ENCODE measurements at regions not wholly inside any gene's neighbourhood (a gene's known extent, or its start where the extent isn't known, plus 50 kb on each side); places are given as distances from the start of the nearest gene placed in this dataset.

DNA sequence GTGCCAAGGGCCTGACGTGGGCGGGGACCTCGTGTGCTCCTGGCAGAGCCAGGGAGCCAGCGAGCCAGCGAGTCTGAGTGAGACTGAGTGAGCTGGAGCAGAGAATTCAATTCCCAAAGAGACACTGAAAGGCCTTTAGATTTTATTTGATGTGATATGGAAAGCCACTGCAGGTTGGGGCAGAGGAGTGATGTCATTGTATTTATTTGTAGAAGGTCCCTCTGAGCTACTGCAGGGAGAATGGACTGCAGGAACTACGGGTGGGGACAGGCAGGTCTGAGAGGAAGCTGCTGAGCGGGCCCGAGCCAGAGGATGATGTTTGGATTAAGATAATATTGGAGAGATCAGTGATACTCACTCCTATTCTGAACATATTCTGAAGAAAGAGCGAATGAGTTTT, 445.8 kb upstream of the ANKRD30A start:
- SMC1A ChIA-PET (ENCODE audit: uncharacterized antibody, unreplicated experiment) = no interaction called here
- FAIRE-seq (no peak), ATAC-seq (no peak), DNase-seq (ENCODE audit: low read depth, low spot score) (no peak)
- no TSS peak for BruUV-seq (replicated peaks)
- Histone ChIP-seq H3K79me2 (ENCODE audit: control insufficient read depth, insufficient read depth, low read length) (no peaks in the 10 kb centered on the region), H3K9ac (ENCODE audit: control insufficient read depth, insufficient read depth, low read length) (no peak overlapping the region), H3K27me3 (replicated peaks in 1 of 2; ENCODE audit: control insufficient read depth in 2 of 2, insufficient read depth in 2 of 2, low read length in 1 of 2) (no peaks in the 10 kb centered on the region), H3K27ac (ENCODE audit: control insufficient read depth, insufficient read depth) (no peak overlapping the region), H4K20me1 (ENCODE audit: control insufficient read depth, insufficient read depth) (no peaks in the 10 kb centered on the region), H3K36me3 (ENCODE audit: control insufficient read depth in 2 of 2, insufficient read depth in 2 of 2, low read length in 1 of 2) (no peaks in the 10 kb centered on the region), H3K4me3 (no peak overlapping the region), H3K4me1 (ENCODE audit: control insufficient read depth, insufficient read depth, low read length) (no peaks in the 10 kb centered on the region), H3K9me3 (replicated peaks; ENCODE audit: control insufficient read depth, insufficient read depth, low read length) (no peaks in the 10 kb centered on the region), H3K4me2 (ENCODE audit: control insufficient read depth, insufficient read depth) (no peak overlapping the region), H2AFZ (ENCODE audit: control insufficient read depth, low read depth, low read length) (no peak overlapping the region)
- TF ChIP-seq, protein P1, sequence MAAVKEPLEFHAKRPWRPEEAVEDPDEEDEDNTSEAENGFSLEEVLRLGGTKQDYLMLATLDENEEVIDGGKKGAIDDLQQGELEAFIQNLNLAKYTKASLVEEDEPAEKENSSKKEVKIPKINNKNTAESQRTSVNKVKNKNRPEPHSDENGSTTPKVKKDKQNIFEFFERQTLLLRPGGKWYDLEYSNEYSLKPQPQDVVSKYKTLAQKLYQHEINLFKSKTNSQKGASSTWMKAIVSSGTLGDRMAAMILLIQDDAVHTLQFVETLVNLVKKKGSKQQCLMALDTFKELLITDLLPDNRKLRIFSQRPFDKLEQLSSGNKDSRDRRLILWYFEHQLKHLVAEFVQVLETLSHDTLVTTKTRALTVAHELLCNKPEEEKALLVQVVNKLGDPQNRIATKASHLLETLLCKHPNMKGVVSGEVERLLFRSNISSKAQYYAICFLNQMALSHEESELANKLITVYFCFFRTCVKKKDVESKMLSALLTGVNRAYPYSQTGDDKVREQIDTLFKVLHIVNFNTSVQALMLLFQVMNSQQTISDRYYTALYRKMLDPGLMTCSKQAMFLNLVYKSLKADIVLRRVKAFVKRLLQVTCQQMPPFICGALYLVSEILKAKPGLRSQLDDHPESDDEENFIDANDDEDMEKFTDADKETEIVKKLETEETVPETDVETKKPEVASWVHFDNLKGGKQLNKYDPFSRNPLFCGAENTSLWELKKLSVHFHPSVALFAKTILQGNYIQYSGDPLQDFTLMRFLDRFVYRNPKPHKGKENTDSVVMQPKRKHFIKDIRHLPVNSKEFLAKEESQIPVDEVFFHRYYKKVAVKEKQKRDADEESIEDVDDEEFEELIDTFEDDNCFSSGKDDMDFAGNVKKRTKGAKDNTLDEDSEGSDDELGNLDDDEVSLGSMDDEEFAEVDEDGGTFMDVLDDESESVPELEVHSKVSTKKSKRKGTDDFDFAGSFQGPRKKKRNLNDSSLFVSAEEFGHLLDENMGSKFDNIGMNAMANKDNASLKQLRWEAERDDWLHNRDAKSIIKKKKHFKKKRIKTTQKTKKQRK (IDR thresholded peaks at IDR 0.05; ENCODE audit: low read depth, low read length) = no peak
- TF ChIP-seq NBN (IDR thresholded peaks at IDR 0.05) (no peak), ASH2L (IDR thresholded peaks at IDR 0.05; ENCODE audit: borderline replicate concordance, low read depth) (no peak), NR2C2 (IDR thresholded peaks at IDR 0.05; ENCODE audit: borderline replicate concordance, control insufficient read depth, insufficient read length, low read depth) (no peak), RAD21 (IDR thresholded peaks at IDR 0.05; ENCODE audit: insufficient read depth, low read depth, low read length) (no peak), CBFB (IDR thresholded peaks at IDR 0.05; ENCODE audit: low read depth) (no peak), GABPA (IDR thresholded peaks at IDR 0.05; ENCODE audit: low read depth) (no peak)
- in situ Hi-C loops (cut with MboI) (no loop called here), intact Hi-C loops (cut with micrococcal nuclease; ENCODE audit: unreplicated experiment) (no loop called here)
- POLR2A ChIA-PET = no interaction called here
- CTCF ChIA-PET = no interaction called here
- RAD21 ChIA-PET (ENCODE audit: unreplicated experiment) = no interaction called here
- 9% methylated on average over 9 of the region's 9 CpGs for WGBS (ENCODE audit: insufficient coverage, insufficient replicate concordance, low lambda C conversion rate, missing lambda C conversion rate)
